ENCODE measurements at regions not wholly inside any gene's neighbourhood (a gene's known extent, or its start where the extent isn't known, plus 50 kb on each side); places are given as distances from the start of the nearest gene placed in this dataset.

DNA sequence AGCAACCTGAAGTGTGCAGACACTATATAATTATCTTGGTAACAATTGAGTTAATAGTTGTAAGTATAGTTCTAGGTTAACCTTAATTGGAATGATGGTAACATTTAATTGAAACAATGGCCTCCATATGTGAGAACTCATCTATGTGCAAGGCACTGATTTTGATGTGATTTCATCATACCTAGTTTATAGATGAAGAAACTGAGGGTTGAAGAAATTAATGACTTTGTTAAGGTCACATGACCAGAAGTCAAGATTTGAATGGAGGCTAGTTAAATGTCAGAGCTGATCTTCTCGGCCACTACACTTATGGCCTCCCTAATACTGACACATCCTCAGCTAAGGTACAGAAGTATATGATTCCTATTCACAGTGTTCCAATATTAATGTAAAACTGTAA, 128.2 kb upstream of the PSMD7 start:
- ChIA-PET POLR2A (no interaction called here), CTCF (no interaction called here)
- ATAC-seq = no peak
- Mint-ChIP-seq H3K4me3 (no peak overlapping the region), H3K27ac (no peak overlapping the region), H3K9me3 (ENCODE audit: insufficient read depth) (no peaks in the 10 kb centered on the region), H3K36me3 (ENCODE audit: low read depth) (no peaks in the 10 kb centered on the region), H3K27me3 (ENCODE audit: low read depth) (no peaks in the 10 kb centered on the region), H3K4me1 (ENCODE audit: low read depth) (no peaks in the 10 kb centered on the region)
- no peak for DNase-seq

DNA sequence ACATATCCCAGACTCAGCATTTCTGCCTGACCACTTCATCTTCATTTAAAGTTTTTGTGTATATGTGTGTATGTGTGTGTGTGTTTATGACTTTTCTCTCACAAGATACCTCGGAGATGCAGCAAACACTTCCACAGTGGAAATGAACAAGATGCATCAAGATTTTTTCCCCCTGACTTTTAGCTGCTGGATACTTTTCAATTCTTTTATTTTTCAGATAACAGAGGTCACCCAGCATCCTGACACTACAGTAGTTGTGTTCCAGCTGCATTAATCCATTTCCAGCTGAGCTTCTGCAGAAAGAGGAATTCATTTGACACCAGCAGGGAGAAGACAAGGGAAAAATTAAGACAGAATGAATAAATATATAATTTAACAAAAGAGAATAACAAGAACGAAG, 130.2 kb upstream of the PSMD7 start:
- Mint-ChIP-seq H3K9me3 (ENCODE audit: insufficient read depth) (no peaks in the 10 kb centered on the region), H3K4me1 (ENCODE audit: low read depth) (no peaks in the 10 kb centered on the region)
- no peak for DNase-seq

DNA sequence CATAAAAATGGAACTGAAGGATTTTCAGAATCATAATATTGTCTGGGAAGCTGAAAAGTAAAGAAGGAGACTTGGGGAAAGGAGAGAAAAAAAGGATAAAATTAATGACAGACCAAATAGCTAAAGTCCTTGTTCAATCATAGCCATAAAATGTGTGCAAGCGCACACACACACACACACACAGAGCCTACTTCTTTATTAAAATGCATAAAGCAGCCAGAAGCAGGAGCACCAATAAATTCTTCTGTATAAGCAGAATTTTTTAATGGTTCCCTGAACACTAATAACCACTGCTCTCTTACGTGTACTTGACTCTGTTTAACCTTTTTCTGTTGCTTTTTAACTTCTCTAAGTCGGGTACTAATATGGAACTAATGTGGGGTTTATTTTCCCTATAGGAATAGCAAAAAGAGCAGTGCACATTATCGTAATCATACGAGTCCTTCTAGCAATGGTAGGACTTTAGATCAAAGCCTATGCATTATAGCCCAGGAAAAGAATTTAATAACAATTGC, 131.0 kb upstream of the PSMD7 start:
- ChIA-PET POLR2A (no interaction called here), CTCF (no interaction called here)
- H3K36me3 Mint-ChIP-seq (ENCODE audit: low read depth) = no peaks in the 10 kb centered on the region
- peaks cover 4% of the 10 kb centered on the region for H3K9me3 Mint-ChIP-seq (ENCODE audit: insufficient read depth)
- no peak overlapping the region for H3K4me3 Mint-ChIP-seq
- ATAC-seq = no peak
- H3K27me3 Mint-ChIP-seq (ENCODE audit: low read depth) = no peaks in the 10 kb centered on the region
- no peaks in the 10 kb centered on the region for H3K4me1 Mint-ChIP-seq (ENCODE audit: low read depth)
- no peak for DNase-seq
- no peak overlapping the region for H3K27ac Mint-ChIP-seq

More for the DNA sequence above, 130.2 kb upstream of the PSMD7 start:
- ATAC-seq = no peak
- ChIA-PET POLR2A (no interaction called here), CTCF (no interaction called here)
- Mint-ChIP-seq H3K4me3 (no peak overlapping the region), H3K27ac (no peak overlapping the region), H3K27me3 (ENCODE audit: low read depth) (no peaks in the 10 kb centered on the region), H3K36me3 (ENCODE audit: low read depth) (no peaks in the 10 kb centered on the region)

DNA sequence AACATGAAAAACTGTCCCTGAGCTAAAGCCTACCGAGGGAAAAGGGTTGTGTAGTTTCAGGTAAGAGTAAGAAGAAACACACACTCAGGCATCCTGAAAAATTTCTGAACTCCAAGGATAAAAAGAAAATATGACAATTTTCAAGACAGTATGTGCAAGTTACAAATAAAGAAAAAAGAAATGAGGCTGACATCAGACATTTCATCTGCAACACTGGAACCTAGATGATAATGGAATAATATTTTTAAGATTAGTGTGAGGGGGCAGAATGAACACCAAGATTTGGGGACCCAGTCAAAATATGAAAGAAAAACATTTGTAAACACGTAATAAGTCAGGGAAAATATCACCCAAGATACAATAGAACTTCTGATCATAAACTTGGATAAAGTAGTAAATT, 135.9 kb upstream of the PSMD7 start:
- Mint-ChIP-seq H3K27me3 (ENCODE audit: low read depth) (no peaks in the 10 kb centered on the region), H3K36me3 (ENCODE audit: low read depth) (no peaks in the 10 kb centered on the region), H3K27ac (no peak overlapping the region), H3K4me1 (ENCODE audit: low read depth) (no peaks in the 10 kb centered on the region), H3K4me3 (no peak overlapping the region), H3K9me3 (ENCODE audit: insufficient read depth) (peaks cover 4% of the 10 kb centered on the region)
- ChIA-PET POLR2A (no interaction called here), CTCF (no interaction called here)
- ATAC-seq = no peak
- no peak for DNase-seq

DNA sequence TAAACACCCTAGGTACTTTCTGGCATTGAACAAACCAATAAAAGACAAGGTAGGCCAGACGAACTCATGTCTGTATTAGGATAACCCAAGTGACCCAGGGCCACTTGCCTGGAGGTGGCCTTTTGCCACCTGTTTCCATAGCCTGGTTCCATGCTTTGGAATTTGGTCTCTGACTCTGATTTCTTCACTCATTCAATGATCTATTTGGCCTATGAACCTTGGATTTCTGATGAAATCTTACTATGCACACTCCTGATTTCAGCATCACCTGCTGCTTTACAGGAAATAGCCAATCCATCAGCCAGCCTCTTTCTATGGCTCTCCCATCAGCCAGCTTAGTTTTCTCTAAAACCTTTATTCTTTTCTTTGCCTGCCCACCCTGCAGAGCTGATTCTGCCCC, 142.8 kb upstream of the PSMD7 start:
- CTCF ChIA-PET = no interaction called here
- H3K27me3 Mint-ChIP-seq (ENCODE audit: low read depth) = no peaks in the 10 kb centered on the region

DNA sequence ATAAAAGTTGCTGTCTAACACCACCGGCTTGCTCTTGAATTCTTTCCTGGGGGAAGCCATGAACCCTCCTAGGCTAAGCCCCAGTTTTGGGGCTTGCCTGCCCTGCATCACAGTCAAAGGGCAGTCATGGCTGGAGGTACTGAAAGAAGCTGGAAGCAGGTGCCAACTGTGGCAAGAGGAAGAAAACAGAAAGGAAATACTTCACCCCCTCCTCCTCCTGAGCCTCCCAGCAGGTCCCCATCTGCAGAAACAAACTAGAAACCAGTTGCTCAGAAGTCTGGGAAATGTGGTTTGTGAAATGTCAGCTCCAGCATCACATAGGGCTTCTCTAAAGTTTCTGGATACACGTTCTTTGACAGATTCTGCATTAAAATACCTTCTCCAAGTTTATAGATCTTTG, 150.0 kb upstream of the PSMD7 start:
- H3K4me3 Mint-ChIP-seq = no peak overlapping the region
- ATAC-seq = no peak
- H3K4me1 Mint-ChIP-seq (ENCODE audit: low read depth) = no peaks in the 10 kb centered on the region
- ChIA-PET CTCF (no interaction called here), POLR2A (no interaction called here)
- H3K27ac Mint-ChIP-seq = no peak overlapping the region
- no peak for DNase-seq
- H3K36me3 Mint-ChIP-seq (ENCODE audit: low read depth) = no peaks in the 10 kb centered on the region
- H3K27me3 Mint-ChIP-seq (ENCODE audit: low read depth) = no peaks in the 10 kb centered on the region
- H3K9me3 Mint-ChIP-seq (ENCODE audit: insufficient read depth) = no peaks in the 10 kb centered on the region

More for the DNA sequence above, 142.8 kb upstream of the PSMD7 start:
- POLR2A ChIA-PET = no interaction called here
- Mint-ChIP-seq H3K4me3 (no peak overlapping the region), H3K36me3 (ENCODE audit: low read depth) (no peaks in the 10 kb centered on the region), H3K4me1 (ENCODE audit: low read depth) (no peaks in the 10 kb centered on the region), H3K27ac (no peak overlapping the region), H3K9me3 (ENCODE audit: insufficient read depth) (no peaks in the 10 kb centered on the region)
- ATAC-seq (no peak), DNase-seq (no peak)

DNA sequence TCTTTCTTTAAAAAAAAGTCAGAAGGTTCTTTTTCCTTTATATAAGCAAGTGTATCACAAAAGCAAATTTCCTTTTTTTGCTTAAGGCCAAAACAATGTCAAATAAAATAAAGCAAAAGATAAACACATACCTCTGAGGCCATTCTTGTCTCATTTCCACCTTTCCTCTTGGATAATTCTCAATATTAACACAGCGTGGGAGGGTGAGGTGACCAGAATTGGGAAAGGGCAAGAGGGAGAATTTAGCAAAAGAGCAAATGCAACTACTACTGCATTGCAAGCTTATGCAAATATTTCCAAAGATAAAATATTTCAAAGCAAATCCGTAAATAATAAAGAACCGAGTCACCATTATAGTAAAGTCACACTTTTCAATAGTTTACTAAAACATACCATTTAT, 153.4 kb upstream of the PSMD7 start:
- Mint-ChIP-seq H3K27me3 (ENCODE audit: low read depth) (no peaks in the 10 kb centered on the region), H3K9me3 (ENCODE audit: insufficient read depth) (no peaks in the 10 kb centered on the region), H3K4me3 (no peak overlapping the region), H3K36me3 (ENCODE audit: low read depth) (no peaks in the 10 kb centered on the region), H3K27ac (no peak overlapping the region), H3K4me1 (ENCODE audit: low read depth) (no peaks in the 10 kb centered on the region)
- POLR2A ChIA-PET = no interaction called here
- ATAC-seq = no peak
- CTCF ChIA-PET = no interaction called here
- DNase-seq = no peak

DNA sequence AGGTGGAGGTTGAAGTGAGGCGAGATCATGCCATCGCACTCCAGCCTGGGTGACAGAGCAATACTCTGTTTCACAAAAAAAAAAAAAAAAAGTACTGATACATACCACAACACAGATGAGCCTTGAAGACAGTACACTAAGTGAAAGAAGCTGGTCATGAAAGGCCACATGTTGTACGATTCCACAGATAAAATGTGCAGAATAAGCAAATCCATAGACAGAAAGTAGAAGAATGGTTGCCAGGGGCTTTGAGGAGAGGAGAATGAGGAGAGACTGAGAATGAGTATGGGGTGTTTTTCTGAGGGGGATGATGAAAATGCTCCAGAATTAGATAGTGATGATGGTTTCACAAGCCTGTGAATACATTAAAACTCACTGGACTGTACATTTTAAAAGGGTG, 155.6 kb upstream of the PSMD7 start:
- Mint-ChIP-seq H3K36me3 (ENCODE audit: low read depth) (no peaks in the 10 kb centered on the region), H3K27me3 (ENCODE audit: low read depth) (no peaks in the 10 kb centered on the region), H3K27ac (no peak overlapping the region), H3K4me1 (ENCODE audit: low read depth) (no peaks in the 10 kb centered on the region), H3K9me3 (ENCODE audit: insufficient read depth) (no peaks in the 10 kb centered on the region), H3K4me3 (no peak overlapping the region)
- ChIA-PET CTCF (no interaction called here), POLR2A (no interaction called here)
- DNase-seq (no peak), ATAC-seq (no peak)

DNA sequence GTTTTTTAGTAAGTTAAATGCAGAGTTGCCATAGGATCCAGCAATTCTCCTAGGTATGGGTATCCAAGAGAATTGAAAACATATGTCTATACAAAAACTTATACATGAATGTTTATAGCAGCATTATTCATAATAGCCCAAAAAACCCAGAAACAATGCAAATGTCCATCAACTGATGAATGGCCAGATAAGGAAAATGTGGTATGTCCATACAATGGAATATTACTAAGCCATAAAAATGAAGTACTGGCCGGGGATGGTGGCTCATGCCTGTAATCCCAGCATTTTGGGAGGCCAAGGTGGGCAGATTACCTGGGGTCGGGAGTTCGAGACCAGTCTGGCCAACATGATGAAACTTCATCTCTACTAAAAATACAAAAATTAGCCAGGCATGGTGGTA, 156.1 kb upstream of the PSMD7 start:
- CTCF ChIA-PET = no interaction called here
- POLR2A ChIA-PET = no interaction called here
- Mint-ChIP-seq H3K27ac (no peak overlapping the region), H3K4me3 (no peak overlapping the region), H3K36me3 (ENCODE audit: low read depth) (no peaks in the 10 kb centered on the region), H3K27me3 (ENCODE audit: low read depth) (no peaks in the 10 kb centered on the region), H3K4me1 (ENCODE audit: low read depth) (no peaks in the 10 kb centered on the region), H3K9me3 (ENCODE audit: insufficient read depth) (no peaks in the 10 kb centered on the region)
- ATAC-seq (no peak), DNase-seq (no peak)

DNA sequence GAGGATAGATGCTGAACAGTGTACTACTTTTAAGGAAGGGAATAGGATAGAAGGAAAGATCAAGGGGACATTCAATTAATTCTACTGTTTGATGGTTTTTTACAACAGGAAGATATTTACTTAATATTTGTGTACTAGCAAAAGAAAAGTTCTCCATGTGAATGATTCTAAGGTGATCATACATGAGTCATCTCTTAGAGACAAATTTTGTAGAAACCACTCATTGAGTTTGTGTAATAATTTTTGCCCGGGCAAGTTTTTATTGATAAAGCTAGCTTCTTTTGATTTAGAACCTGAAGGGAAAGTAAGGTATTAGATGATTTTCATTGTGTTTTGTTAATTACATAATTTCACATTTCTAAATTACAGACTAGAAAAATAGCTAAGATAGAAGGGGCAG, 172.8 kb upstream of the PSMD7 start:
- Mint-ChIP-seq H3K36me3 (ENCODE audit: low read depth) (no peaks in the 10 kb centered on the region), H3K4me3 (no peak overlapping the region), H3K9me3 (ENCODE audit: insufficient read depth) (no peaks in the 10 kb centered on the region), H3K27me3 (ENCODE audit: low read depth) (no peaks in the 10 kb centered on the region), H3K4me1 (ENCODE audit: low read depth) (no peaks in the 10 kb centered on the region), H3K27ac (no peak overlapping the region)
- no peak for ATAC-seq
- ChIA-PET CTCF (no interaction called here), POLR2A (no interaction called here)
- no peak for DNase-seq

DNA sequence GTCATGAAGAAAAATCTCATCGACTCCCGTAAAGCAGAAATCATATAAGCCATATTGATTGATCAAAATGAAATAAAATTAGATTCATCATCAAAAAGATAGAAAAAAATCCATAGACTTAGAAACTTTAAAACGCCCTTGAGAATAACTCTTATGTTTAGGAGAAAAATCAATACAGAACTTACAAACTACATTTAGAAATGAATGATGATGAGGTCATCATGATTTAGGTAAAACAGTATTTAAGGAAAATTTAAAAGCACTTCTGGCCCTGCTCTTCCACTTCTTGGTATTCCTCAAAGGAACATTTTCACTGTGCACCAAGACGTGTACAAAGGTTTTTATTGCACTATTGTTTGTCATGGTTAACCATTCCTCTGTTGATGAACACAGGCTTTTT, 173.4 kb upstream of the PSMD7 start:
- CTCF ChIA-PET = no interaction called here
- ATAC-seq = no peak

DNA sequence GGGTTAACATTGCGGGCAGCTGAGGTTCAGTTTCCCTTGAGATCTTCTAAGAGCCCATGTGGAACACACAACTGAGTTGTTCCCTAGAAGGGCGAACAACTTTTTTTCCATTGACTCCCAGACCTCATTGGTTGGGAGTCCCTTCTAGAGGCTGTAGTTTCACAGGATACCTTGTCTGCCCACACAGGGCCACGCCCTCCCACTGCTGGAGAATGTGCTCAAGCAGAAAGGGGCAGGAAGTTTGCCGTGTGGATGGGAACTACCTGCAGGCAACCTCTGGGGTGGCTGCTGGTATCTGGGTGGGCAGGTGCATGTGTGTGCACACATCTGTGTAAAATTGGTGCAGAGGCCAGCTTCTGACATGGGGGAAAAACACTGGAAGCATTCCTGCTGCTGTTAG, 178.8 kb upstream of the PSMD7 start:
- no peaks in the 10 kb centered on the region for H3K9me3 Mint-ChIP-seq (ENCODE audit: insufficient read depth)
- no peaks in the 10 kb centered on the region for H3K27me3 Mint-ChIP-seq (ENCODE audit: low read depth)
- DNase-seq = no peak
- POLR2A ChIA-PET = no interaction called here
- no peaks in the 10 kb centered on the region for H3K36me3 Mint-ChIP-seq (ENCODE audit: low read depth)
- no peak for ATAC-seq
- CTCF ChIA-PET = no interaction called here
- no peak overlapping the region for H3K4me3 Mint-ChIP-seq
- H3K27ac Mint-ChIP-seq = no peak overlapping the region
- H3K4me1 Mint-ChIP-seq (ENCODE audit: low read depth) = no peaks in the 10 kb centered on the region

More for the DNA sequence above, 173.4 kb upstream of the PSMD7 start:
- Mint-ChIP-seq H3K4me1 (ENCODE audit: low read depth) (no peaks in the 10 kb centered on the region), H3K36me3 (ENCODE audit: low read depth) (no peaks in the 10 kb centered on the region), H3K4me3 (no peak overlapping the region), H3K9me3 (ENCODE audit: insufficient read depth) (no peaks in the 10 kb centered on the region), H3K27ac (no peak overlapping the region), H3K27me3 (ENCODE audit: low read depth) (no peaks in the 10 kb centered on the region)
- POLR2A ChIA-PET = no interaction called here
- DNase-seq = no peak

DNA sequence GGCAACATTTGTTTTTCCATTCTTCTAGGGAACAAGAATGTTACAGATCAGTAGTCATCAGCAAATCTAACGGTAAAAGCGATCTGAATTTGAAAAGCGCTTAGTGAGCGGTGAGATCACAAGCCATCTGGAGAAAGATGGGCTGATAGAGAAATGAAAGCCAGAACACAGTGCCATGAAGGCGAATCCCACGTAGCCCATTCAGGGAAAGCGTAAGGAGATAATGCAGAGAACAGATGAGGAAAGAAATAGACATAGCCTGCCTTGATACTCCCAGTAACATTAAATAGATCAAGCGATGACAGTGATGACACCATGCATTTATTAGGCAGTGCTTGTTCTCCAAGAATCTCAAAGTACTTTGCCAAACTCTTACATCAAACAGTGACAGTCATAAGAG, 183.1 kb upstream of the PSMD7 start:
- ATAC-seq (no peak), DNase-seq (no peak)
- no peak overlapping the region for H3K4me3 Mint-ChIP-seq
- ChIA-PET POLR2A (no interaction called here), CTCF (no interaction called here)
- H3K27ac Mint-ChIP-seq = no peak overlapping the region
- H3K4me1 Mint-ChIP-seq (ENCODE audit: low read depth) = no peaks in the 10 kb centered on the region
- no peaks in the 10 kb centered on the region for H3K27me3 Mint-ChIP-seq (ENCODE audit: low read depth)
- H3K9me3 Mint-ChIP-seq (ENCODE audit: insufficient read depth) = no peaks in the 10 kb centered on the region
- H3K36me3 Mint-ChIP-seq (ENCODE audit: low read depth) = no peaks in the 10 kb centered on the region
